ENCODE measurements at regions not wholly inside any gene's neighbourhood (a gene's known extent, or its start where the extent isn't known, plus 50 kb on each side); places are given as distances from the start of the nearest gene placed in this dataset.
"Not testable (repeated sequence)": the region's sequence is repeated elsewhere in the genome, so short reads cannot be mapped to it uniquely, and the experiment has no call there.

DNA sequence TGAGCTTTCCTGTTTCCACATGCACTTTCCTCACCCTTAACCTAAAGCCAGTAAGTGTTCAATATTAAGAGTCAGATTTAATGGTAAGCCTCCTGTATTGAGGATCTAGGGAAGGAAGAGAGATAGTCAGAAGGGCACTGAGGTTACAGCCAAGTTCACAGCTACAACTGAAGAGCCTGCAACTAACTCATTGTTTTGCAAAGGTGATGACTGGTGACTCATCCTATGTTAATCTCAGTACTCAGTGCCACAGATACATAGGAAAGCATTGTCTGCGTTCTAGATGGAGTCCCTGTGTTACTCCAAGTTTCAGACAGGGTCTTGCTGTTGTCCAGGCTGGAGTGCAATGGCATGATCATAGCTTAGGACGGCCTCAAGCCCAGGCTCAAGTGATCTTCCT is 157.0 kb upstream of the RBM19 start:
- no peak for DNase-seq (ENCODE audit: low read depth)

DNA sequence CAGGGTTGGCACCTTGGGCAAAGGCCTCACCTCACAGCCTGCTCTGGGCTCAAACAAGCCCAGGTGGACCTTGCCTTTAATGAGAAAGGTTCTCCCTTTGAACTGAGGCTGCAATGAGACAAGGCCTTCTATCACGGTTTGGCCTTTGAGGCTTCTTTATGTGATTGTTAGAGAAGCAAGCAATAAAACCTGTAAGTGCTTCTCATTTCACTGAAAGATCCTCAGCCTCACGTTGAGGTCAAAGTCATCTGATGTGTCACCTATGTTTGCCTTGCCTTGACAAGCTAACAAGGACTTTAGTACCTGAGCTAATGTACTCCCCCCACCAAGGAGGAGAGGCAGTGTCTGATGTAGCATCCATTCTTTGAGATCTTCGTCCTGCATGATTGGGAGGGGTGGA is 155.9 kb upstream of the RBM19 start:
- DNase-seq (ENCODE audit: low read depth) = no peak

DNA sequence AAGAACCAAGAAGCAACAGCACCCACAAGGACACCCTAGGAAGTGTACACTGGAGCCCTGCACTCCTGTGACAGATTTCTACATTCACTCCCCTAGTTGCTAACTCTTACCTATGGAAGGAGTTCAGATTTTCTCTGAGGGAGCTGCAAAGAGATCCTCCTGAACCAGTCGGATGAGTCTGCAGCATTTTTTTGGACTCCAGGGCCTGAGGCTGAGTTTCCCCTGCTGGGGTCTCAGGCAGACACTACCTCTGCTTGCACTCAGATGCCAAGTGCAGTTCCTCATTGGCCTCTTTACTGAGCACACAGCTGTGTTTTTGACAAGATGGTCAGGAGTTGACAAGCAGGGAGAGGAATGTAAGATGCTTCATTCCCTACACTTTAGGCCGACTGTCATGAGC is 153.2 kb upstream of the RBM19 start:
- no peak for DNase-seq (ENCODE audit: low read depth)

DNA sequence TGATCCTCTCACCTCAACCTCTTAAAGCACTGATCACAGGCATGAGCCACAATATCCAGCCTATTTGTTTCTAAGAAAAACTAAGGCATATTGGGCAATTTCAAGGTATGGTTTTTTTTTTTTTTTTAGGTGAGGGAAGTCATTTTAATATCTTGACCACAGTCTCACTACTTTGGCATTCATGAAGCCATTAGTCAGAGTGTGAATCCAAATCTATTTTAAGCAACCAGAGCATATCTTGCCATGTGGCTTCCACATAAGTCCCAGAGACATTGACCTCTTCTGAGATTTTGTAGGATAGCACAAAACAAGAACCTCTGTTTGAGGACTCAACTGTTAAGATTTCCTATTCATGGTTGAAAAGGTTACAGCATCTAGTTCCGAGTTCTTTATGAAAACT is 130.3 kb upstream of the RBM19 start:
- no peak for DNase-seq (ENCODE audit: low read depth)

DNA sequence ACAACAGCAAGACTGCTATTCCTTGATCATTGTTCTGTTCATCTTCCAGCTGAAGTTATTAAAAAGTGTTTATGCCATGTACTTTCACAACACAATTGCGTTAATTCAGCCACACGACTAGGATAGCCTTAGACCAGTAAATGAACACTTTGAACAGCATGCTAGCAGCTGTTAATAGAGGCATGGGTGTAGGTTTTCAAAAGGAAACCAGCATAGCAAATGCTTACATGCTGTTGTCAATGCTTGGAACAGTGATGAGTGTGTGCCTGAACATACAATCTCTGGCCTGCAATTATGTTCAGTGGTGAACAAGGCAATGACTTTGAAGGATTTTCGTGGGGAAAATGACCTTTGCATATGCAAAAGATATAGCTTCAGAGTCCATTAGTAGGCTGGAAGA is 127.4 kb upstream of the RBM19 start:
- no peak for DNase-seq (ENCODE audit: low read depth)

DNA sequence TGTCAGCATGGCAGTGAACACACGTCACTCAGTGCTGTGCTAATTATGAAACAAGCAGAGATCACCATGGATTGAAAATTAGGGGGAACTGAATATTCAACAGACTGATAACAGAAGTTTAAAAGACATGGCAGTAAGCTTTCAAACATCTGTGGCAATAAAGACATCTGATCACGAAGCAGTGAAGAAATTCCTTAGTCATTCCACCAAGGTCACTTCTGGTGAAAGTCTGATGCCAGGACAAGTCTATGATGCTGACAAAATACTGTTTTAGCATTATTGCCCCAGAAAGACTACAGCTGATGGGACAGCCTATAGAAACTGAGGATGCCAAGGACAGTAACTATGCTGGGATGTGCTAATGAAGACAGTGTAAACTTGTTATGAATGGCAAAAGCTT is 126.9 kb upstream of the RBM19 start:
- no peak for DNase-seq (ENCODE audit: low read depth)

DNA sequence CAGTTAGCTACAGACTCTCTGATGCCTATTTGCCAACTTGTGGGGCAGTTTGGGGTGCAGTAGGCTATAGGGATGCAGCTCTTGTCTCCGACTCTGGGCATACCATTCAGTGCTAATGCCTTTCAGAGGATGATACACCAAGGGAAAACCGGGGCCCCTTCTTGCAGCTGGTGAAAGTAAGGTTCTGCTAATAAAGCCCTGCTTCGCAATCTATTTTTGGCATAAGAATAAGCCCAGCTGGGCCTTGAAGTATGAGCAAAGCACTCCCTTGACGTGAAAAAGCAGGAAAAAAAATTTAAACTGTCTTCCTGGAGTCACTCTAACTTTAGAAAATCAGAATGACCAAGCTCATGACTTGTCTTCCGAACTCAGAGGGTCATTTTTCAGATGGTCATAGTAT is 124.1 kb upstream of the RBM19 start:
- no peak for DNase-seq (ENCODE audit: low read depth)

DNA sequence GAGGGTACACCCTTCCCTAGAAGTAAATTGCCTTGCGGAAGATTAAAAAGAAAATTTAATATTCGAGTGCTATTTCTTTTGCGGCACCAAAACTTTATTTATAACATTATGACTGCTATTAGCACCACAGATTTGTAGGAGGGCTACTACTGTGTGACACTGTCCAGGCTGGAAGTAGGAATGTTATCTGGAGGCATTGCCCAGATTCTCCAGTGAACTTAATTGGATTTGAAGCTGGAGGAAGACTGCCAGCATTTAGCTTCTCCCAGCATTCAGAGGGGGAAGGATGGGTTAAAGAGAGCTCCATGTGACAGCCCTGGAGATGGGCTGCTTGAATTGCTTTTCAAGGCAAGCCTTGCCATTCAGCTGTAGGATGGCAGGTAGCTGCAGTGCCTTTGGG is 107.0 kb upstream of the RBM19 start:
- DNase-seq (ENCODE audit: low read depth) = no peak

DNA sequence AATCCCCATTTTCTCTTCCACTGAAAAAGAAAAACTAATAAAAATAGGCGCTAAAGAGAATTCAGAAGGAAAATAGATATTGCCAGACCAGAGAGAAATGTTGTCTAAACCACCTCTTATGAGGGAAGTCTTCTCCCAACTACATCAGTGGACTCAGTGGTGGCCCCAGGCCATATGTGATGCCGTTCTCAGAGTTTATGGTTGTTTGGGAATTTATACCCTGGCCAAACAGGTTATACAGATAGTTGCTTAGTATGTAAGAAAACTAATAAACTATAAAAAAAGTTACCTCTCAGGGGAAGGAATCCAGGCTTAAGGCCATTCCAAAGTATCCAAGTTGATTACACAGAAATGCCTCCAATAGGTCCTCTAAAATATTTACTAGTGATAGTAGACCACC is 103.4 kb upstream of the RBM19 start:
- no peak for DNase-seq (ENCODE audit: low read depth)

DNA sequence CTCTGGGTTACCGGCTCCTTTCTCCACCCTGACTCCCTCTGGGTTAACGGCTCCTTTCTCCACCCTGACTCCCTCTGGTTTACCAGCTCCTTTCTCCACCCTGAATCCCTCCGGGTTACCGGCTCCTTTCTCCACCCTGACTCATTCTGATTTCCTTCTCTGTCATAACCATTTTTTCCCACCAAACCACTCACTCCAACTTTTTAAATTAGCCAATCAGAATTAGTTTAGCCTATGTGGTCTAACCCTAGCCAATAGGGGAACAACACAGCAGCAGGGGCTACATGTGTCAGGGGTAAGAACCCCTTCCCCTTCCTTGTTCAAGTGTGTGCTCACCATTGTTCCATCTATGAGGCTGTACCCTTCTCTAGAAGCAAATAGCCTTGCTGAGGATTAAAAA is 98.4 kb upstream of the RBM19 start:
- DNase-seq (ENCODE audit: low read depth) = no peak

DNA sequence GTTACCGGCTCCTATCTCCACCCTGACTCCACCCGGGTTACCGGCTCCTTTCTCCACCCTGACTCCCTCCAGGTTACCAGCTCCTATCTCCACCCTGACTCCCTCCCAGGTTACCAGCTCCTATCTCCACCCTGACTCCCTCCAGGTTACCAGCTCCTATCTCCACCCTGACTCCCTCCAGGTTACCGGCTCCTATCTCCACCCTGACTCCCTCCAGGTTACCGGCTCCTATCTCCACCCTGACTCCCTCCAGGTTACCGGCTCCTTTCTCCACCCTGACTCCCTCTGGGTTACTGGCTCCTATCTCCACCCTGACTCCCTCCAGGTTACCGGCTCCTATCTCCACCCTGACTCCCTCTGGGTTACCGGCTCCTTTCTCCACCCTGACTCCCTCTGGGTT is 97.9 kb upstream of the RBM19 start:
- DNase-seq (ENCODE audit: low read depth) = not testable (repeated sequence)

DNA sequence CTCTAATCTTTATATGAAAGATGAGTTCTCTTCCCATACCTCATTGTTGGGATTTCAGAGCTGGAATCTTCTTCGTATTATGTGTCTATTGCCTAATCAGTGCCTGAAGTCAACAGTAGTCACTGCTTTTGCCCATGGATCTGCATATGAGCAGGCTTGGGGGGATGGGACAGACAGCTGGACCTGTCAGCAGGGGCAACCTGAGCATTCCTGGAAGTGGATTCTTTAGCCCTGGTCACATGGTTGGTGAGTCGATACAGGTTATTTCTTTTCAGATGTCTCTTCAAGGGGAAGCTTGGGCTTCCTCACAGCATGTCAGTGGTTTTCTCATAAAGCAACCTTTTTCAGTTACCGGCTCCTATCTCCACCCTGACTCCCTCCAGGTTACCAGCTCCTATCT is 97.3 kb upstream of the RBM19 start:
- DNase-seq (ENCODE audit: low read depth) = no peak

DNA sequence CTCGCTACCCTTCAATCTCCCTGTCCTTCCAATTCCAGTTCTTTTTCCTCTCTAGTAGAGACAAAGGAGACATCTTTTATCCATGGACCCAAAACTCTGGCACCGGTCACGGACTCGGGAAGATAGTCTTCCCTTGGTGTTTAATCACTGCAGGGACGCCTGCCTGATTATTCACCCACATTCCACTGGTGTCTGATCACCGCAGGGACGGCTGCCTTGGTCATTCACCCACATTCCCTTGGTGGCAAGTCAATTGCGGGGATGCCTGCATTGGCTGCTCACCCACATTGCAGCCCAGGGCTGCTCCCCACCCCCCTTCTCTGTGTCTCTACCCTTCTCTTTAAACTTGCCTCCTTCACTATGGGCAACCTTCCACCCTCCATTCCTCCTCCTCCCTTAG is 90.2 kb upstream of the RBM19 start:
- not testable (repeated sequence) for DNase-seq (ENCODE audit: low read depth)

DNA sequence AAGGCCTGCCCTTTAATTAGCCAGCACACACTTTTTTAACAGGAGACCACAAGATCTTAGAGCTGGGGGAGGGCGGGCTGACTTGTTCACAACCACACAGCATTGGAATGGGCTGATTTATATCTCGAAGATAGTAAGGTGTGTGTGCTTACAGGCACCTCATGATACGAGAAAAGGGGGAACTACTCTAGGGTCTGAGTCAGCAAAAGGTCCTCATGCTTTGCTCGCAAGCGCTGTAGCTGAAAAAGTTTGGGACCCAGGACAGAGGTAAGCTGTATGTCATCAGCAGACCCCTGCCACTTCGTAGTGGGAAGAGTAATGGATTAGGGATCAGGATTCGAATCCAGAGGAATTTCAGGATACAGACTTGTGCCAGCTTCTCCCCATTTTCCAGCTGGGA is 88.9 kb upstream of the RBM19 start:
- DNase-seq (ENCODE audit: low read depth) = no peak

DNA sequence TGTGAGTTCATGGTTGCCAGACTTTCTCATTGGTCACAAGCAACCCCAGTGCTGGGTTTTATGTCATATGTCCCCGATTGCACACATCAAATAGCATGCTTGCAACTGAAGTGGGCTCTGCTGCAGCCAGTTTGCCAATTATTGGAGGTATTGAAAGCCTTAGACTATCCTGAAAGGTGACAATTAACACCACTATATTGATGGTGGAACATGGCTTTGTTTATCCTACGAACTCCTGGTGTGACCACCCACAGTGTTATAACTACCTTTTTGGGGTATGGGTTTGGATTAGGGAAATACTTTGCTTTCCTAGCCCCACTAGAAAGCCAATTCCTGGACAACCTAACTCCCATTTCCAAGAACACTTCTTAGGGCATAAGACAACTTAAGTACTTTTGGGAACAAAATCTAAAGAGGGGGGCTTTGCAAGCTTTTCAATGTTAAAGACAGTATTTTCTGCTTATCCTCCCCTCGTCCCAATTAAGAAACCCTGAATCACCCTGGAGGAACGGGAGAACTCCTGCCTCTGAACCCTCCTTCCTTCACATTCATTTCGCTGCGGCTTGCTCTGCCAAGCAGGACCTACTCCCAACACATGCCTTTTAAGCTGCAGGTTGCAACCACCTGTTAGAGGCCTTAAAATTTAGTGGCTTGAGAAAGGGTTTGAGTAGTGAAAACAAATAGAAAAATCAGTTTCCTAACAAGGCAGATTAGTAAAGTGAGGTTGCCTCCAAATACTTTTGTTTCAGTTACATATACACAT is 80.3 kb upstream of the RBM19 start:
- DNase-seq (ENCODE audit: low read depth) = no peak

DNA sequence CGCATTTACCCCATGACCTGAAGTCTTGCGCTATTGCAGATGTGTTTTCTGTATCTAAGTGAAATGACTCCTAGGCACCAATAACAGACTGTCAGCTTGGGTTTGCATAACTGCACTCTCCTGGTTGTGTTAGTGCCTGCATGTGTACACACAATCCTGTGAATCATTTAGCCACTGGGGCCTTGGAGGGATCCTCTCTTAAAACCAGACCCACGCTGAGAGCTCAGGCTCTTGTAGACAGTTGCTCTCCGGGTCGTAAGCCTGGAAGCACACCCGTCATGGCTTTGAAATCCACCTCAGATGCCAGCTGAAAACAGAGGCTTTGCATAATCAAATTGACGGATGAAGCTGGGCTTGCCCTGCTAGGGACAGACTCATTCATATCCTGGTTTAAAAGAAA is 79.2 kb upstream of the RBM19 start:
- DNase-seq (ENCODE audit: low read depth) = no peak

DNA sequence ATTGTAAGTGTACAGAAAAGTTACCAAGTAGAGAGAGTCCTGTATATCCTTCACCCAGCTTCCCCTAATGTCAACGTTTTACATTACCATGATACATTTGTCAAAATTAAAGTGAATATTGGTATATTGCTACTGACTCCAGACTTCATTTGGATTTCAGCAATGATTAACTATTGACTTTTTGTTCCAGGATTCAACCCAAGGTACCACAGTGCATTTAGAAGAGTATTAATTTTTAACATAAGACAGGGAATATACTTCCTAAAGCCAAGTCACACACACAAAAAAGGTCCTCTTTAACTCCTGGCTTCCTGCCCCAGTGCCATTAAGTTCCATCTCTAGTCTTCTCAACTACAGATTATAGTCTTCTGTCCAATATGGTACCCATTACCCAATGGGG is 75.5 kb upstream of the RBM19 start:
- DNase-seq (ENCODE audit: low read depth) = no peak

DNA sequence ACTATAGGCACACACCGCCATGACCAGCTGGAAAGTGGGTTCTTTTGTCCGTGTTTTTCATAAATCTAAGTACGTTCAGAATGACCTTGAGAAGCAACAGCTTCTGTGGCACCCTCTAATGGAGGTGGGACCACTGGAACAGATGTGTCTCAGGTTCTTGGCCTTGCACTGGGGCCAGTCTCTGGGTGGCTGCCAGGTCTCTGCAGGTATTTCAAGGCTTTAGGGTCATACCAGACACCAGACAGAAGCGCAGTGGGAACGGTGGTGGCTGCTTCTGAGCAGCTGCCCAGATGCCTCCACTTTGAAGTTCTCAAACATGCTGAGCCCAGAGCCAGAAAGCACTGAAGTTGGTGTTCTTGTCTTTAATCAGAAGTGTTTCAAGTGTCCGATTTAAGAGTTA is 75.0 kb upstream of the RBM19 start:
- no peak for DNase-seq (ENCODE audit: low read depth)

DNA sequence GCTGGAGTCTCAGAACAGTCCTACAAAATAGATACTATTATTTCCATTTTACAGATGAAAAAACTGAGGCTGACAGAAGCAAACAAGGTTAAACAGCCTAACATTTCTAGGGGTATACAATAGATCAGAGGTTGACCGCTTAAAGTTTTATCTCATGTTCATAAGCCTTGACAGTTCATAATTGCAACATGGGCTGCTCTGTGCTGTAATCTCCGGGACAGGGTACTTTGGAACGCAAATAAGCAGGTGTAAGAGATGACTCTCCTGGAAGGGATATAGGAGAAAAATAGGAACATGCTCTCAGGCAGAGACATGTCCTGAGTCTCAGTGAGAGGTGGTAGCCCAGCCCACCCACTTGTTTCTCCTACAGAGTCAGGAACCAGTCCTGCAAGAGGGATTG is 72.8 kb upstream of the RBM19 start:
- DNase-seq (ENCODE audit: low read depth) = no peak

DNA sequence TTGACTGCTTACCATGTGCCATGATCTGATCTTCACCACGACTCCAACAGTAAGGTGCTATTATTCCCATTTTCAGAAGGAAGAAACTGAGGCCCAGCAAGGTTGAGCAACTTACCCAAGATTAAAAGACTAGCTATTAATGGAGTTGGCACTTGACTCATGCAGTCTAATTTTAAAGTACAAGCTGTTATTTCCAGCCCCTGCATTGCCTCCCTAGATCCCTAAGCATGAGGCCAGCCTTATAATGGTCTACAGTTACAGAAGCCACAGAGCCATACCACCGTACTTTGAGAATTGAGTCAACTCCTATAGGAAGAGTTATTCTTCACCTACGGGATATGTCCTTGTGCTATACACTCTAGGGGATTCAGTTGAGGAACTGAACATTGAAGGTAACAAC is 66.7 kb upstream of the RBM19 start:
- DNase-seq (ENCODE audit: low read depth) = no peak

DNA sequence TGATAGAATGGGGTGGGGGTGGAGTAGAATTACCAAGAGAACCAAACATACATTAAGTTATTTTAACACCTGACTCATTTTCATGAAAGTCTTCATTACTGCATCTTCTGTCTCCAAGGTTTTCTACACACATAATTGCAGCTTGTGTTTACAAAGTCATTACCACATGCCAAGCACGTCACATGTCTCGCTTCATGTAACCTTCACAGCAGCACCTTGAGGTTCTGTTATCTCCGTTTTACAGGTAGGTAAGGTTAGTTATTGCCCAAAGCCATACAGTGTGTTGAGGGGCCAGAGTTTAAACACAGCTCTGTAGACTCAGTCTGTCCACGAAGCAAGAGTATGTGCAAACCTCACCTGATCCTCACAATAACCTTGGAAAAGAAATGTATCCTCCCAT is 64.3 kb upstream of the RBM19 start:
- DNase-seq (ENCODE audit: low read depth) = no peak

DNA sequence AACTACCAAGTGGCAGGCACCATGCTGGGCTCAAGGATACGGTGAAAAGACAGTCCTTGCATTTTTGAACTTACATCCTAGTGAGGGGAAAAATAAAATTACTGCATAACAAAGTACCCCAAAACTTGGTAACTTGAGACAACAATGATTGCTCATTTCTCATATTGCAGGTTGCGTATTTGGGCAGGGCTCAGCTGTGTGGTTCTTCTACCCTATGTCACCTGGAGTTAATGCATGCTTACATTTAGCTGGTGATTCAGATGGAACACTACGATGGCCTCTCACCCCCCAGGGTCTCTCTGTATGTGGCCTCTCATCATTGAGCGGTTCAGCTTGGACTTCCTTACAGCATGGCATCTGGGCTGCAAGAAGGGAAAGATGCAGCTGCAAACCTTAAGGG is 60.7 kb upstream of the RBM19 start:
- no peak for DNase-seq (ENCODE audit: low read depth)

DNA sequence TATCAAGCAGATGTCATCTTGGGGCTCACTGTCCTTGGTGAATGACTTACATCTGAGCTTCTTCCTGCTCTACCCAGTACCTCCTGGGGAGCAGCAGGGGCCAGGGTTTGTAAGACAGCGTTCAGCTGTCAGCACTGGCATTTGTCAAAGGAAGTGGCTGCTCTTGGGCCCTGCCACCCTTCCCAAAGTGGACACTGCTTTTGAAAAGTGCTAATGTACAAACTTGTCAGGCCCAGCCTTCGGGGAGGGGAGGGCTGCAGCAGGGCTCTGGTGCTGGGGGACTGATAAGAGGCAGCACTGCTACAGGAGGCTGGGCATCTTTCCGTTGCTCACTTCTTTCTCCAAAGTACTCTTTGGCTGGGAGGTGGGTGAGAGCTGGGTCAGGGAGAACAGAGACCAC is 59.8 kb upstream of the RBM19 start:
- DNase-seq (ENCODE audit: low read depth) = no peak

DNA sequence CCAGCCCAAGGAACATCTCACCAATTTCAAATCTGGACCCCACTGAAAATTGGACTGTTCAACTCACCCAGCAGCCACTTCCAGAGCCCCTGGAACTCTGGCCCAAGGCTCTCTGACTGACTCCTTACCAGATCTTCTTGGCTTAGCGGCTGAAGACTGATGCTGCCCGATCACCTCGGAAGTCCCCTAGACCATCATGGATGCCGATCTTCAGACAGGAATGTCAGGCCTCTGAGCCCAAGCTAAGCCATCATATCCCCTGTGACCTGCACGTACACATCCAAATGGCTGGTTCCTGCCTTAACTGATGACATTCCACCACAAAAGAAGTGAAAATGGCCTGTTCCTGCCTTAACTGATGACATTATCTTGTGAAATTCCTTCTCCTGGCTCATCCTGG is 56.0 kb upstream of the RBM19 start:
- not testable (repeated sequence) for DNase-seq (ENCODE audit: low read depth)

DNA sequence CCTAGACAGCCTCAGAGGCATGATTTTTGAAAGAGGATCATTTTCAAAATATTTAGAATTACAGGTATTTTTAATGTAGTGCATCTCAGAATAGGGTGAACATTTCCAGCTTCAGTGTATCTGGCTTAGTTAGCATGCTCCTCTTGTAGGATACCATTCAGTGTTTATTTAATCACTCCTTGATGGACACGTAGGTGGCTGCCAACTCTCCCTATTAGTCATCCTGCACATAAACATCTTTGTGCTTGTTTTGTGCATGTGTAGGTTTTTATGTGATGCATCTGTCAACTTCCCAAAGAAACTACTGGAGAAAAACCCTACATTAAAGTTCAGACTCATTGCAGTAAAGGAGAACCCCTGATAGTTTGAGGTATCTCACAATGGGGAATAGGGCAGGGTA is 52.5 kb upstream of the RBM19 start:
- no peak for DNase-seq (ENCODE audit: low read depth)

All from amniotic epithelial cell (primary cell).